Fibroblast of lung (primary cell): ENCODE measurements at regions not wholly inside any gene's neighbourhood (a gene's known extent, or its start where the extent isn't known, plus 50 kb on each side); places are given as distances from the start of the nearest gene placed in this dataset.

Experiments
- DNase-seq, 2 donors: peaks; one replicate each; pipeline versions ENCODE4 v3.0.0 to v3.0.0-alpha.2; 2010; ENCODE audit warnings: low read depth in 2 of 2
- H2AFZ ChIP-seq: 2 replicates; pipeline ENCODE4 v1.5.1; 2012; ENCODE audit warnings: low read length, control low read depth, inconsistent platforms
- H3K27ac ChIP-seq: 2 replicates; pipeline ENCODE4 v1.5.1; 2011; ENCODE audit warnings: low read length, control low read depth; ENCODE audit not compliant: insufficient read depth
- H3K27me3 ChIP-seq: 2 replicates; pipeline ENCODE4 v1.5.1; 2011; ENCODE audit warnings: mild to moderate bottlenecking, low read length; ENCODE audit not compliant: control insufficient read depth, insufficient read depth
- H3K36me3 ChIP-seq: 2 replicates; pipeline ENCODE4 v1.5.1; 2011; ENCODE audit warnings: low read length; ENCODE audit not compliant: control insufficient read depth, insufficient read depth
- H3K4me1 ChIP-seq: 2 replicates; pipeline ENCODE4 v1.5.1; 2011; ENCODE audit warnings: low read length; ENCODE audit not compliant: control insufficient read depth, insufficient read depth; ENCODE audit errors: extremely low read depth
- H3K4me2 ChIP-seq: 2 replicates; pipeline ENCODE4 v1.5.1; 2011; ENCODE audit warnings: low read length, control low read depth; ENCODE audit not compliant: insufficient read depth; ENCODE audit errors: extremely low read depth
- H3K4me3 ChIP-seq, 4 experiments: fragments of 200-600 bp in 1 of 4; sonication (generic) in 1 of 4; replicated peaks in 1 of 4; 2 replicates each; pipeline ENCODE4 v1.5.1; 2011 to 2016; ENCODE audit warnings: low read length in 4 of 4, low read depth in 3 of 4, mild to moderate bottlenecking in 3 of 4, control low read depth in 2 of 4, inconsistent platforms in 1 of 4, mixed read lengths in 1 of 4; ENCODE audit not compliant: insufficient read depth in 1 of 4; ENCODE audit errors: control extremely low read depth in 1 of 4
- H3K79me2 ChIP-seq: 2 replicates; pipeline ENCODE4 v1.5.1; 2012; ENCODE audit warnings: mild to moderate bottlenecking, low read length, inconsistent platforms; ENCODE audit not compliant: control insufficient read depth, insufficient read depth
- H3K9ac ChIP-seq: 2 replicates; pipeline ENCODE4 v1.5.1; 2011; ENCODE audit warnings: mild to moderate bottlenecking, low read length, control low read depth; ENCODE audit not compliant: insufficient read depth
- H3K9me3 ChIP-seq: 2 replicates; pipeline ENCODE4 v1.5.1; 2012; ENCODE audit warnings: low read depth, low read length; ENCODE audit not compliant: control insufficient read depth, insufficient read depth
- H4K20me1 ChIP-seq: 2 replicates; pipeline ENCODE4 v1.5.1; 2011; ENCODE audit warnings: low read length; ENCODE audit not compliant: control insufficient read depth, insufficient read depth; ENCODE audit errors: extremely low read depth
- EZH2 ChIP-seq: IDR thresholded peaks from 2 replicates; pipeline ENCODE4 v1.5.1; 2012; ENCODE audit warnings: low read length, control low read depth, mild to moderate bottlenecking; ENCODE audit errors: missing control alignments
- TF ChIP-seq, protein P1 (sequence below), 2 donors: IDR thresholded peaks in 1 of 2; conservative IDR thresholded peaks in 1 of 2; 1 replicate in 1 of 2; 2 replicates in 1 of 2; pipeline ENCODE4 v1.5.1; 2011 to 2012; ENCODE audit warnings: low read length in 2 of 2, control low read depth in 1 of 2, inconsistent platforms in 1 of 2, low read depth in 1 of 2, mild to moderate bottlenecking in 1 of 2

DNA sequence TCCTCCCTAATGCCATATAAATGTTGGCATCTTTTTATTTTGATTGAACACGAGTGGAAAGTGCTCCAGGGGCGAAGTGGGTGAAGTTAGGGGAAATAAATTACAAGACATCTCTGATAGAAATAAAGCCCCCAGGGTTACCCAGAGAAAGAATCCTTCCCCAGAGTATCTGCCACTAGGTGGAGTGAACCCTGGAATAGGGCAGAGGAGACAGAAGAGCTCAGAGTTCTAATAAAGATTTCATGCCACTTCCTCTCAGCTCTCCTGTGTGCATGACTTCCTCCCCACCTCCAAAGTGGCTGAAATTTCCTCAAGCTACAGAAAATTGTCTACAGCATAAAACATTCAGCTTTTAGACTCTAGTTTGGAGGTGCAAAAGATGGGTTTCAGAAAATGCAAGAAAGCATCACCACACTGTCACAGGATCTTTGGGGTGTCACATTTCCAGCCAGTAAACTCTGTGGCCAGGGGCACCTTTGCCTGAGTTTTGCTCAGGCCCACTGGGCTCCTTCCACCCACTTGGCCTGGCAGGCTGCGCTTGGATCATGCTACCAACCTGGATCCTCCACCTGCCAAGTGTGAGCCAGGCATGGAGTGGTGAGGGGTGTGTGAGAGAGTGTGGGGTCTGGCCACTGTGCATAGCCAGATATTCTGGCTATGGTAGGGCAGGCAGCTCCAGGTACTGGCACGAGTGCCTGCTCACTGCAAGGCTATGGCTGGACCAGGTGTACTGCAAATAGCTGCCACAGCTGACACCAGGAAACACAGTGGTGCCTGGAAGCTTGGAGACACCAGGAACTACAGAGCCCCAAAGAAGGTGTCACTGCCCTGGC is 208.8 kb upstream of the USP25 start:
- H3K9me3 ChIP-seq, result no peaks in the 10 kb centered on the region
- H3K4me1 ChIP-seq, result no peaks in the 10 kb centered on the region
- no peak overlapping the region for H3K27ac ChIP-seq
- no peaks in the 10 kb centered on the region for H3K79me2 ChIP-seq
- H3K4me3 ChIP-seq, result no peak overlapping the region
- DNase-seq, result no peak
- no peaks in the 10 kb centered on the region for H4K20me1 ChIP-seq
- H3K36me3 ChIP-seq, result no peaks in the 10 kb centered on the region
- no peaks in the 10 kb centered on the region for H3K27me3 ChIP-seq
- no peak overlapping the region for H3K4me2 ChIP-seq
- no peak for TF ChIP-seq EZH2
- TF ChIP-seq, protein P1, sequence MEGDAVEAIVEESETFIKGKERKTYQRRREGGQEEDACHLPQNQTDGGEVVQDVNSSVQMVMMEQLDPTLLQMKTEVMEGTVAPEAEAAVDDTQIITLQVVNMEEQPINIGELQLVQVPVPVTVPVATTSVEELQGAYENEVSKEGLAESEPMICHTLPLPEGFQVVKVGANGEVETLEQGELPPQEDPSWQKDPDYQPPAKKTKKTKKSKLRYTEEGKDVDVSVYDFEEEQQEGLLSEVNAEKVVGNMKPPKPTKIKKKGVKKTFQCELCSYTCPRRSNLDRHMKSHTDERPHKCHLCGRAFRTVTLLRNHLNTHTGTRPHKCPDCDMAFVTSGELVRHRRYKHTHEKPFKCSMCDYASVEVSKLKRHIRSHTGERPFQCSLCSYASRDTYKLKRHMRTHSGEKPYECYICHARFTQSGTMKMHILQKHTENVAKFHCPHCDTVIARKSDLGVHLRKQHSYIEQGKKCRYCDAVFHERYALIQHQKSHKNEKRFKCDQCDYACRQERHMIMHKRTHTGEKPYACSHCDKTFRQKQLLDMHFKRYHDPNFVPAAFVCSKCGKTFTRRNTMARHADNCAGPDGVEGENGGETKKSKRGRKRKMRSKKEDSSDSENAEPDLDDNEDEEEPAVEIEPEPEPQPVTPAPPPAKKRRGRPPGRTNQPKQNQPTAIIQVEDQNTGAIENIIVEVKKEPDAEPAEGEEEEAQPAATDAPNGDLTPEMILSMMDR (conservative IDR thresholded peaks at IDR 0.05 in 1 of 2, IDR thresholded peaks at IDR 0.05 in 1 of 2; ENCODE audit: low read depth in 1 of 2, low read length in 2 of 2), result peak; percentile 12 to 29
- no peak overlapping the region for H2AFZ ChIP-seq
- no peak overlapping the region for H3K9ac ChIP-seq

DNA sequence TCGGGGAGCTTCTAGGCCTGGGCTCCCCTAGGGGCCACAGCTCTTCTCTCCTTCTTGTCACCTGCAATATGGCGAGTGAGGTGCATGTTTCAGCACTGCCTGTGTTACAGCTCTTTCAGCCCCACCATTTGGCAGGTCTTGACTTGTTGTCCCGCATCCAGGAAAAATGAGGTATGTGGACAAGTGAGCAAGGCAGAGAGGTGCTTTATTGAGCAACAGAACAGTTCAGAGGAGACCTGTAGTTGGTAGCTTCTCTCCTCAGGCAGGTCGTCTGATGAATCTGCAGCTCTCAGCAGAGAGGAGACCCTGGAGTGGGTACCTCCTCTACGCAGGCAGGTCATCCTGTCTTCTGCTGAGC is 208.2 kb upstream of the USP25 start:
- no peak overlapping the region for H3K4me2 ChIP-seq
- no peak overlapping the region for H3K9ac ChIP-seq
- DNase-seq, result no peak
- no peak overlapping the region for H3K4me3 ChIP-seq
- H3K79me2 ChIP-seq, result no peaks in the 10 kb centered on the region
- no peaks in the 10 kb centered on the region for H3K36me3 ChIP-seq
- no peak overlapping the region for H2AFZ ChIP-seq
- no peaks in the 10 kb centered on the region for H3K4me1 ChIP-seq
- H4K20me1 ChIP-seq, result no peaks in the 10 kb centered on the region
- TF ChIP-seq, protein P1 (conservative IDR thresholded peaks at IDR 0.05 in 1 of 2, IDR thresholded peaks at IDR 0.05 in 1 of 2; ENCODE audit: low read depth in 1 of 2, low read length in 2 of 2), result no peak
- no peak for TF ChIP-seq EZH2
- no peak overlapping the region for H3K27ac ChIP-seq
- H3K27me3 ChIP-seq, result no peaks in the 10 kb centered on the region
- no peaks in the 10 kb centered on the region for H3K9me3 ChIP-seq

DNA sequence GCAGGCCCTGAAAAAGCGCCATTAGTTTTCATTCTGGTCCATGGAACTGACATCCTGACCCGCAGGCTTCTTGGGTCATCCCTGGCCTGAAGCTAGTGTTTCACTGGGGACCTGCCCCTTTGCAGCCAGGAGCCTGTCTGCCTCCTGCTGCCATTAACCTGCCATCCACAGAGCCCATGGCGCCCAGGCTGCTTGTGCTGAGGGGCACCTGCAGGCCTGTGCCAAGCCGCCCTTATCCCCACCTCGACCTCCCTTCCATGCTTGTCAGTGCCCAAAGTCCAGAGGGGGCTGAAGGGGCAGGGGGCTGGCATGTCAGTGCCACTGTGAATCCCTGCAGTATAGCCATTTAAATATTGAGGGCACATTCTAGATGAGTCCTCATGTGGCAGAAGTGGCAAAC is 207.6 kb upstream of the USP25 start:
- no peak overlapping the region for H2AFZ ChIP-seq
- no peaks in the 10 kb centered on the region for H3K36me3 ChIP-seq
- H3K9ac ChIP-seq, result no peak overlapping the region
- TF ChIP-seq EZH2, result no peak
- TF ChIP-seq, protein P1 (conservative IDR thresholded peaks at IDR 0.05 in 1 of 2, IDR thresholded peaks at IDR 0.05 in 1 of 2; ENCODE audit: low read depth in 1 of 2, low read length in 2 of 2), result no peak
- no peaks in the 10 kb centered on the region for H4K20me1 ChIP-seq
- H3K4me1 ChIP-seq, result no peaks in the 10 kb centered on the region
- H3K9me3 ChIP-seq, result no peaks in the 10 kb centered on the region
- DNase-seq, result no peak
- no peak overlapping the region for H3K4me2 ChIP-seq
- H3K79me2 ChIP-seq, result no peaks in the 10 kb centered on the region
- no peaks in the 10 kb centered on the region for H3K27me3 ChIP-seq
- H3K27ac ChIP-seq, result no peak overlapping the region
- H3K4me3 ChIP-seq, result no peak overlapping the region
